OCI-LY3 (cell line): ENCODE measurements at regions not wholly inside any gene's neighbourhood (a gene's known extent, or its start where the extent isn't known, plus 50 kb on each side); places are given as distances from the start of the nearest gene placed in this dataset.
"Not testable (repeated sequence)": the region's sequence is repeated elsewhere in the genome, so short reads cannot be mapped to it uniquely, and the experiment has no call there.

Experiments used
- H2AFZ ChIP-seq: fragments of 200-600, 300-600 bp; shearing (Covaris generic); 2 replicates; pipeline ENCODE4 v1.6.0; 2014; ENCODE audit warnings: antibody characterized with exemption, low read depth, low read length
- H3K27ac ChIP-seq: fragments of 200-600, 300-600 bp; sonication (generic); 2 replicates; pipeline ENCODE4 v1.5.1; 2014; ENCODE audit warnings: mild to moderate bottlenecking, low read length, moderate library complexity, mixed read lengths
- H3K27me3 ChIP-seq: fragments of 200-600, 300-600 bp; sonication (generic); 2 replicates; pipeline ENCODE4 v1.6.1; 2014; ENCODE audit warnings: low read depth, low read length, mixed read lengths
- H3K36me3 ChIP-seq: fragments of 200-600, 300-600 bp; sonication (generic); replicated peaks from 2 replicates; pipeline ENCODE3; 2014; ENCODE audit warnings: low read depth, low read length, mixed read lengths
- H3K4me1 ChIP-seq: fragments of 300-600, 200-600 bp; sonication (generic); 2 replicates; pipeline ENCODE4 v1.6.1; 2014; ENCODE audit warnings: low read length, mixed read lengths
- H3K4me2 ChIP-seq: fragments of 200-600, 300-600 bp; sonication (generic); 2 replicates; pipeline ENCODE4 v1.6.1; 2014; ENCODE audit warnings: low read length, mixed read lengths
- H3K4me3 ChIP-seq: fragments of 300-600, 200-600 bp; sonication (generic); 2 replicates; pipeline ENCODE4 v1.5.1; 2014; ENCODE audit warnings: antibody characterized with exemption, mild to moderate bottlenecking, low read length, moderate library complexity
- H3K79me2 ChIP-seq: fragments of 300-600, 200-600 bp; shearing (Covaris generic); 2 replicates; pipeline ENCODE4 v1.6.1; 2014; ENCODE audit warnings: mild to moderate bottlenecking, low read length, mixed read lengths
- H3K9ac ChIP-seq: fragments of 300-600, 200-600 bp; shearing (Covaris generic); 2 replicates; pipeline ENCODE4 v1.6.0; 2014; ENCODE audit warnings: mild to moderate bottlenecking, low read length, moderate library complexity
- H3K9me3 ChIP-seq: fragments of 200-600, 300-600 bp; shearing (Covaris generic); 2 replicates; pipeline ENCODE4 v1.6.1; 2014; ENCODE audit warnings: low read length, mixed read lengths; ENCODE audit not compliant: insufficient read depth
- H4K20me1 ChIP-seq: fragments of 200-600, 300-600 bp; sonication (generic); 2 replicates; pipeline ENCODE4 v1.6.1; 2016; ENCODE audit warnings: low read length, mixed read lengths; ENCODE audit not compliant: insufficient read depth
- CTCF ChIP-seq: fragments of 200-600, 300-600 bp; sonication (generic); IDR thresholded peaks from 2 replicates; pipeline ENCODE4 v1.5.1; 2014; ENCODE audit warnings: antibody characterized with exemption, low read length, low read depth
- EZH2phosphoT487 ChIP-seq: fragments of 200-600 bp; shearing (Covaris generic); IDR thresholded peaks from 2 replicates; pipeline ENCODE4 v1.6.1; 2018; ENCODE audit warnings: antibody characterized with exemption, mixed run types, low read depth

- no peak overlapping the region for H3K4me3 ChIP-seq
- no peaks in the 10 kb centered on the region for H4K20me1 ChIP-seq
- TF ChIP-seq EZH2phosphoT487 (no peak), CTCF (no peak)
- no peaks in the 10 kb centered on the region for H3K9me3 ChIP-seq
- H3K4me2 ChIP-seq: no peak overlapping the region
- H3K4me1 ChIP-seq: peaks cover 31% of the 10 kb centered on the region
- H3K27ac ChIP-seq: no peak overlapping the region
- H3K9ac ChIP-seq: no peak overlapping the region
- no peak overlapping the region for H2AFZ ChIP-seq
- no peaks in the 10 kb centered on the region for H3K79me2 ChIP-seq
- H3K36me3 ChIP-seq: no peaks in the 10 kb centered on the region
- H3K27me3 ChIP-seq: peaks cover 9% of the 10 kb centered on the region; the same call in 1 of the 2 replicates
Observed at GRCh38 chr4:25986807-25987206, 72.8 kb downstream of the SMIM20 start.

GRCh38 chr4:25991340-25991739 is 77.3 kb downstream of the SMIM20 start:
- H3K27me3 ChIP-seq: 0 out of 2 replicates have a peak, but pooled peaks cover 4% of the 10 kb centered on the region
- H3K4me2 ChIP-seq: no peak overlapping the region
- H3K4me3 ChIP-seq: no peak overlapping the region
- no peak overlapping the region for H2AFZ ChIP-seq
- no peaks in the 10 kb centered on the region for H3K36me3 ChIP-seq
- TF ChIP-seq CTCF: no peak
- H3K9me3 ChIP-seq: no peaks in the 10 kb centered on the region
- no peaks in the 10 kb centered on the region for H3K79me2 ChIP-seq
- H3K4me1 ChIP-seq: peaks cover 22% of the 10 kb centered on the region
- H4K20me1 ChIP-seq: no peaks in the 10 kb centered on the region
- no peak overlapping the region for H3K9ac ChIP-seq
- H3K27ac ChIP-seq: no peak overlapping the region

- peak; percentile 68 for TF ChIP-seq CTCF
- TF ChIP-seq EZH2phosphoT487: no peak
- Histone ChIP-seq H3K79me2 (no peaks in the 10 kb centered on the region), H2AFZ (no peak overlapping the region), H3K4me3 (peak overlapping the region; percentile 10; the same call in 1 of the 2 replicates), H3K4me1 (peaks cover 13% of the 10 kb centered on the region), H3K9me3 (no peaks in the 10 kb centered on the region), H3K27ac (no peak overlapping the region), H3K27me3 (0 out of 2 replicates have a peak, but pooled peaks cover 4% of the 10 kb centered on the region), H4K20me1 (no peaks in the 10 kb centered on the region), H3K36me3 (no peaks in the 10 kb centered on the region), H3K4me2 (peak overlapping the region; percentile 40), H3K9ac (no peak overlapping the region)
Observed at GRCh38 chr4:25993395-25994185, 79.6 kb downstream of the SMIM20 start.

GRCh38 chr4:25994577-25994976 is 80.6 kb downstream of the SMIM20 start:
- not testable (repeated sequence) for H3K9me3 ChIP-seq, H2AFZ ChIP-seq, H3K27me3 ChIP-seq, H3K4me3 ChIP-seq, H3K27ac ChIP-seq, H3K79me2 ChIP-seq, H4K20me1 ChIP-seq, H3K36me3 ChIP-seq, H3K4me2 ChIP-seq, H3K9ac ChIP-seq
- H3K4me1 ChIP-seq: peaks cover 10% of the 10 kb centered on the region
